ENCODE measurements at regions not wholly inside any gene's neighbourhood (a gene's known extent, or its start where the extent isn't known, plus 50 kb on each side); places are given as distances from the start of the nearest gene placed in this dataset.

- no peak overlapping the region for H3K4me3 ChIP-seq
- H3K4me1 ChIP-seq, result no peaks in the 10 kb centered on the region
- no peaks in the 10 kb centered on the region for H3K36me3 ChIP-seq
- no peak overlapping the region for H3K27ac ChIP-seq
- H3K27me3 ChIP-seq (replicated peaks in 1 of 7), result peaks cover 0 to 21% (median 0%) of the 10 kb centered on the region in 7 donors
- intact Hi-C loops (cut with DNase I; ENCODE audit: low total_unique reads), result no loop called here
- TF ChIP-seq, protein P1, sequence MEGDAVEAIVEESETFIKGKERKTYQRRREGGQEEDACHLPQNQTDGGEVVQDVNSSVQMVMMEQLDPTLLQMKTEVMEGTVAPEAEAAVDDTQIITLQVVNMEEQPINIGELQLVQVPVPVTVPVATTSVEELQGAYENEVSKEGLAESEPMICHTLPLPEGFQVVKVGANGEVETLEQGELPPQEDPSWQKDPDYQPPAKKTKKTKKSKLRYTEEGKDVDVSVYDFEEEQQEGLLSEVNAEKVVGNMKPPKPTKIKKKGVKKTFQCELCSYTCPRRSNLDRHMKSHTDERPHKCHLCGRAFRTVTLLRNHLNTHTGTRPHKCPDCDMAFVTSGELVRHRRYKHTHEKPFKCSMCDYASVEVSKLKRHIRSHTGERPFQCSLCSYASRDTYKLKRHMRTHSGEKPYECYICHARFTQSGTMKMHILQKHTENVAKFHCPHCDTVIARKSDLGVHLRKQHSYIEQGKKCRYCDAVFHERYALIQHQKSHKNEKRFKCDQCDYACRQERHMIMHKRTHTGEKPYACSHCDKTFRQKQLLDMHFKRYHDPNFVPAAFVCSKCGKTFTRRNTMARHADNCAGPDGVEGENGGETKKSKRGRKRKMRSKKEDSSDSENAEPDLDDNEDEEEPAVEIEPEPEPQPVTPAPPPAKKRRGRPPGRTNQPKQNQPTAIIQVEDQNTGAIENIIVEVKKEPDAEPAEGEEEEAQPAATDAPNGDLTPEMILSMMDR (IDR thresholded peaks at IDR 0.05 in 8 of 11, conservative IDR thresholded peaks at IDR 0.05 in 3 of 11), result no peak
- no peak for TF ChIP-seq POLR2AphosphoS5 (IDR thresholded peaks at IDR 0.05)
- TF ChIP-seq POLR2A (IDR thresholded peaks at IDR 0.05), result no peak
- H3K9me3 ChIP-seq, result no peaks in the 10 kb centered on the region
- 49 to 92% (median 82%) methylated on average over 1 of the region's 1 CpG for WGBS, 5 donors
- no peak for DNase-seq
These were observed 57.1 kb downstream of the HLA-A start for GRCh38 chr6:29999416-29999815.

DNA sequence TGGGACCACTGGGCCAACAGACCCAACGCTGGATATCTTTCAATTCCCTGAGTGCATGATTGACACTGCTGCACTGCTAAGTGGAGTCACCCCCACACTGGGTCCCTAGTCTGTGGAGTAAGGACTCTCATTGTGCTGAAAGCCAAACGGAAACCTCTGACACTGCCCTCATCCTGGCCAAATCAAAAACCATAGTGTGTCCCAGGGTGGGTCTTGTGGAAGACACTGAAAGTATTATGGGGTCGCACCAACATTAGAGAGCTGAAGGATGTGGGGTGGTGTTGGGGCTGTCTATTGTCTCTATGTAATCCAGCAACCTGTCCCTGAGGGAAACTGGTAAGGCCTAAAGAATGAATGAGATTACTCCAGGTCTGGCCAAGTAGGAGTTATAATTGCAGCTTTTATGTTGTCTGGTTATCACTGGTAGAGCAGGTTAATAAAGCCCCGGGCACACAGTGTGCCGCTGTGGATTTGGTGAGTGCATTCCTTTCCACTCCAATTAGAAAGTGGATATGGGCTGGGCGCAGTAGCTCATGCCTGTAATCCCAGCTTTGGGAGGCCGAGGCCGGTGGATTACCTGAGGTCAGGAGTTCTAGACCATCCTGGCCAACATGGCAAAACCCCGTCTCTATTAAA, 57.9 kb downstream of the HLA-A start:
- intact Hi-C loops (cut with DNase I; ENCODE audit: low total_unique reads), result no loop called here
- DNase-seq, result no peak
- 79 to 91% (median 85%) methylated on average over 9 of the region's 9 CpGs for WGBS, 5 donors
- peaks cover 0 to 23% (median 0%) of the 10 kb centered on the region in 7 donors for H3K27me3 ChIP-seq (replicated peaks in 1 of 7)
- no peak overlapping the region for H3K27ac ChIP-seq
- TF ChIP-seq, protein P1 (IDR thresholded peaks at IDR 0.05 in 8 of 11, conservative IDR thresholded peaks at IDR 0.05 in 3 of 11), result no peak
- TF ChIP-seq POLR2AphosphoS5 (IDR thresholded peaks at IDR 0.05) (no peak), POLR2A (IDR thresholded peaks at IDR 0.05) (no peak)
- H3K4me1 ChIP-seq, result no peaks in the 10 kb centered on the region
- H3K36me3 ChIP-seq, result no peaks in the 10 kb centered on the region
- H3K4me3 ChIP-seq, result no peak overlapping the region
- no peaks in the 10 kb centered on the region for H3K9me3 ChIP-seq

GRCh38 chr6:30002871-30003270, 58.2 kb upstream of the POLR1H start:
- H3K4me3 ChIP-seq, result no peak overlapping the region
- DNase-seq, result no peak
- WGBS, 5 donors, result 61 to 100% (median 67%) methylated on average over 1 to 3 of the region's 3 CpGs
- no peak overlapping the region for H3K27ac ChIP-seq
- no peaks in the 10 kb centered on the region for H3K9me3 ChIP-seq
- intact Hi-C loops (cut with DNase I; ENCODE audit: low total_unique reads), result no loop called here
- TF ChIP-seq POLR2AphosphoS5 (IDR thresholded peaks at IDR 0.05) (no peak), POLR2A (IDR thresholded peaks at IDR 0.05) (no peak)
- TF ChIP-seq, protein P1 (IDR thresholded peaks at IDR 0.05 in 8 of 11, conservative IDR thresholded peaks at IDR 0.05 in 3 of 11), result no peak
- H3K27me3 ChIP-seq (replicated peaks in 1 of 7), result peaks cover 0 to 41% (median 15%) of the 10 kb centered on the region in 7 donors
- H3K36me3 ChIP-seq, result no peaks in the 10 kb centered on the region
- H3K4me1 ChIP-seq, result peaks cover 0 to 24% (median 19%) of the 10 kb centered on the region in 6 donors

DNA sequence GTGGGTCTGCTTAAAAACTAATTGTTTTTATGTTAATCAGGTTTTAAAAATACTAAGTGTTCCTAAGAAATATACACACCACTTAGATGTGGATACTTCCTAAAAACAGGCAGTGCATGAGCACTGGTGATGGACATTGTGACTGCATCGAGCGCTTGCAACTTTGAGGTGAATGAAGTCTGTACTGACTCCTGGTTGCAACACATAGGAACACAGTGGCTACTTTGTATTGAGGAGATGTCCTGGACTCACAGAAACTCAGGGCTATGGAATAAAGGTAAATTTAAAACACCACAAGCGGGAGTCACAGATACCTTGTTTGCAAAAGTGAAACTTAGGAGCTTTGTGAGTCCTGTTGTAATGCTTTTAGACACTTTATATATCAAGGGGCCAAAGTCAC, 55.6 kb upstream of the POLR1H start:
- peaks cover 0 to 13% (median 0%) of the 10 kb centered on the region in 6 donors for H3K36me3 ChIP-seq
- WGBS, 5 donors, result 77 to 94% (median 89%) methylated on average over 3 of the region's 3 CpGs

More for the DNA sequence above, 55.6 kb upstream of the POLR1H start:
- TF ChIP-seq POLR2AphosphoS5 (IDR thresholded peaks at IDR 0.05), result no peak
- no peak for TF ChIP-seq POLR2A (IDR thresholded peaks at IDR 0.05)
- TF ChIP-seq, protein P1 (IDR thresholded peaks at IDR 0.05 in 8 of 11, conservative IDR thresholded peaks at IDR 0.05 in 3 of 11), result no peak
- no peak for DNase-seq
- peaks cover 0 to 36% (median 15%) of the 10 kb centered on the region in 7 donors for H3K27me3 ChIP-seq (replicated peaks in 1 of 7)
- H3K4me1 ChIP-seq, result peaks cover 0 to 24% (median 19%) of the 10 kb centered on the region in 6 donors
- intact Hi-C loops (cut with DNase I; ENCODE audit: low total_unique reads), result no loop called here
- H3K4me3 ChIP-seq, result no peak overlapping the region
- H3K27ac ChIP-seq, result peak overlapping the region in 1 of 8 donors; percentile 50
- no peaks in the 10 kb centered on the region for H3K9me3 ChIP-seq
